ENCODE measurements at regions not wholly inside any gene's neighbourhood (a gene's known extent, or its start where the extent isn't known, plus 50 kb on each side); places are given as distances from the start of the nearest gene placed in this dataset.

GRCh38 chr6:169934699-169935347 lies 183.4 kb downstream of the ERMARD start:
- TF ChIP-seq POLR2AphosphoS5 (IDR thresholded peaks at IDR 0.05; ENCODE audit: low read depth, low read length) (no peak), POLR2A (IDR thresholded peaks at IDR 0.05; ENCODE audit: low read depth, low read length) (no peak), TAF1 (IDR thresholded peaks at IDR 0.05; ENCODE audit: low read depth, low read length) (no peak), POU2F2 (IDR thresholded peaks at IDR 0.05; ENCODE audit: low read depth, low read length) (no peak)
